ENCODE measurements at regions not wholly inside any gene's neighbourhood (a gene's known extent, or its start where the extent isn't known, plus 50 kb on each side); places are given as distances from the start of the nearest gene placed in this dataset.

DNA sequence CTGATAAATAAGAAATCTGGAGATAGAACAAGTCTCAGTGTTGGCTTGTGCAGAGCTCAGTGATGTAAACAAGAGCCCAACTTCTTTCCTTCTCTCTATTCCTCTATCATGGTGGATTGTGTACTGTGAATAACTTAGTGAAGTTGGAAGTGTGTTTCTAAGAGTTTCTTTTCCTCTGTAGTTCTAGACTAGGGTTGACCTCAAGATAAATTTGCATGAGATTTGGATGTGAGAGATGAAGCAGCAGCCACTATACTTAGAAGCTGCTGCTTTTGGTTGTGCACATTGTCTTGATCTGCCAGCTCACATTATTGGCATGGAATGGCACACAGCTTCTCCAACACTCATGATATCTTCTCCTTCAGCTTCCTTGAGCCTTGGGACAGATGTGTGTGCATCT lies 198.9 kb upstream of the ZP4 start:
- DNase-seq = no peak

- DNase-seq = no peak
Observed at GRCh38 chr1:238088560-238089290, 198.0 kb upstream of the ZP4 start.

DNA sequence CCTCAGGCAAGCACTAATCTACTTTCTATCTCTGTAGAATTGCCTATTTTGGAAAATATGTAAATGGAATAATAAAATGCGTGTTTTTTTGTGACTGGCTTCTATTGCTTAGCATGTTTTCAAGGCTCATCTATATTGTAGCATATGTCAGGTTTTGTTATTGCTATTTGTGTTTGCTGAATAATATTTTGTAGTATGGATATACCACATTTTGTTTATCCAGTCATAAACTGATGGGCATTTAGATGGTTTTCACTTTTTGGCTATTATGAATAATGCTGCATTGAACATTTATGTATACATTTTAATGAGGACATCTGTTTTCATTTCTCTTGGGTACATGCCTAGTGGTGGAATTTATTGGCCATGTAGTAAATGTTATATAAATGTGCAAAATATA lies 183.3 kb upstream of the ZP4 start:
- DNase-seq = no peak

GRCh38 chr1:238071061-238071460 lies 180.3 kb upstream of the ZP4 start:
- no peak for DNase-seq

GRCh38 chr1:238063454-238063853 lies 172.7 kb upstream of the ZP4 start:
- peak; percentile 57 for DNase-seq

GRCh38 chr1:238061967-238062613 lies 171.4 kb upstream of the ZP4 start:
- peak; percentile 62 for DNase-seq

DNA sequence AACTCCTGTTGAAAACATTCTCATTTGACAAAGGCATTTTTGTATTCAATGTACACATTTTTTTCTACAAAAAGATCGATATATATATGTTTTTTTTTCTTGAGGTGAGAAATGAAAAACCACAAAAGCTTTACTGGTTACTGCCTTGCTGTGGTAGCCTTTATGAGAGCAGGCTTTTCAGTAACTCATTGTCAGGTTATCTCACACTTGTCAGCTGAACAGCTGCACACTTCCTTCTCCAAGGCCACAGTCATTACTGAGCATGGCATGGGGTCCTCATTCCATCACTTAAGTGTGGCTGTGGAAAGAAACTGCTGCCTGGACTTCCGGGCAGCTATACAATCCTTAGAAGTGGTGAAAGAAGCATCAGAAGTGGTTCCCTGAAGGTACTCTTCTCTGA lies 169.3 kb upstream of the ZP4 start:
- no peak for DNase-seq

DNA sequence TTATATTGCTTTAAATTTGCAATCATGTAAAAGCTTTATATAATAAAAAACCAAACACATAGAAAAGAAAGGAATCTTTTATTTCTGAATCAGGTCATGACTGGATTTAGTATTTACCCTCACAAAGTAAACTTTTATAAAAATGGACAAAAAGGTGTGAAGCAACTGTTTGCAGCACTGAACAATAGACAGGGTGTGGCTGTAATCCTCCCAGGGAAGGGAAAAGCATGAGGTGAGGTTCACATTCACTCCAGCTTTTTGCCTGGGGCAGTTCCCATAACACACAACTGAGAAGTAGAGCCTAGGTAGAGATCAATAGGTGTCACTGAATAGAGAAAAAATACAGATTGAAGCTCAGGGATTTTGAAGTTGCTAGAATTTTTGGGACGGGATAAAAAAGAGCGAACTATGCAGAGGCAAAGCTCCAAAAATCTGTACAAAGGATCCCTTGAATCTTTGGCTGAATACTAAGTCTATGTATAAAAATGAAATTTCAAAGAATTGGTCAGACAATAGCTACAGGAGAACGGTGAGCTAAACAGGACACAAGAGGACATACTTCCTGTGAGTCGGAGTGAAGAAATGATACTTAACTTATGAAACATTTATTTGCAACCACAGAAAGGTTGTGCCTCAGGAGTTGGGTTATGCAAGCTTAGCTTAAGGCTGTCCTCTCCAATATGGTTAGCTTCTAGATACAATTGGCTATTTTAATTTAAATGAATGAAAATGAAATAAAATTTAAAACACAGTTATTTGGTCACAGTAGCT lies 162.0 kb upstream of the ZP4 start:
- DNase-seq = peak; percentile 27

- DNase-seq = no peak
Observed at GRCh38 chr1:238029126-238029525, 138.4 kb upstream of the ZP4 start.

GRCh38 chr1:238027366-238027765 lies 136.6 kb upstream of the ZP4 start:
- no peak for DNase-seq

DNA sequence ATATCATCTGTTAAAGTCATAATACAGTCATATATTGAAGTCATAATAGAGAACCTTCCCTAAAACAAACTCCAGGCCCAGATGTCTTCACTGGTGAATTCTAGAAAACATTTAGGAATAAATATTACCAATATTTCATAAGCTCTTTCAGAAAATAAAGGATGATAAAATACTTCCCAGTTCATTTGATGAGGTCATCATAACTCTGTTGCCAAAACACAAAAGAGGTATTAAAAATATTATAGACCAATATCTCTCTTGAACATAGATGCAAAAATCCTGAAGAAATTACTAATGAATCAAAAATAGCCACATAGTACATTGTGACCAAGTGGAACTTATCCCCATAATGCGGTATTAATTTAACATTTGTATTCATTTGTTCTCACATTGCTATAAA lies 132.4 kb upstream of the ZP4 start:
- DNase-seq = no peak

DNA sequence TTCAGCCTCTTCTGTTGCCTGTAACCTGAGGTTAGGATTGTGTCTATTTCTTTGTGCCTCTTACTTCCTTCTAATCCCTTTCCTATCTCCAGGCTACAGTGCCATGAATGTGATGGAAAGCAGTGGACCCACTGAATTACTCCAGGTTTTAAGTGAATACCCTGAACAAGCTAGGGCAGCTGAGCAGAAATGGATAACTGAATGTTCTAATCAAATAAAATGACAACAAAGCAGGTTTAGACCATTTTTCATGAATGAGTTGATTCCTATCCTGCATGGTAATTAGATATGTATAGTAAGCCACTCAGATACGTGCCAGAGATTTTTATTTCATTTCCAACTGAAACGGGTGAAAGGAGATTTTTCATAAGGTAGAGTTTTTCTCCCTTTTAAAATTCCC lies 127.5 kb upstream of the ZP4 start:
- no peak for DNase-seq

DNA sequence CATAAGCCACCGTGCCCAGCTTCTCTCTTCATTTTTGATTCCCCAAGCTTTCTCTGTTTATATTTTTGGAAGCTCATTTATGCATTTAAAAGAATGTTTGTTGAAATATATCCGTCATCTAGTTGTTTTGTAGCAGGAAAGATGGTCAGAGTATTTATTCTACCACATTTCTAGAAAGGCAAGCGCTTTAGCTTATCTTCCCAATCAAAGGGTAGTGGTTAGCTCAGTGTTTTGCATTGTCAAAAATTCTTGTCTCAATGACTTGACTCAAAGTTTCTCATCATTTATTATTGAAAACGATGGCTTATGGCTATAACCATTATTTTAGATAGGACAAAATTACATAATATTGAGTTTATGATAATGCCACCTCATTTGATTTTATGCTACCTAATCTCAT lies 116.1 kb upstream of the ZP4 start:
- no peak for DNase-seq

DNA sequence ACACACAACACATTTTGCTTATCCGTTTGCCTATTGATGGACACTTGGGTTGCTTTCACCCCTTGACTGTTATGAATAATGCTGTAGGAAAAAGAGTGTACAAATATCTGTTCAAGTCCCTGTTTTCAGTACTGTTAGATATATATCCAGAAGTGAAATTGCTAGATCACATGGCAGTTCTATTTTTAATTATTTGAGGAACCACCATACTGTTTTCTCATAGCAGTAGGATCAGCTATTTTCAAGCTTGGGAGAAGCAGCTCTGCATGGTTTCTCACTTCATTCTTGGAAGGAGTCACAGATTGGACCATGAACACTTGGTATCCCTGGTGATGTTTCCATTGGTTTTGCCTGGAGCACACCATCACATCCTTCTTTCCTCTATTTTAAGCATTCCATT lies 114.4 kb upstream of the ZP4 start:
- no peak for DNase-seq

DNA sequence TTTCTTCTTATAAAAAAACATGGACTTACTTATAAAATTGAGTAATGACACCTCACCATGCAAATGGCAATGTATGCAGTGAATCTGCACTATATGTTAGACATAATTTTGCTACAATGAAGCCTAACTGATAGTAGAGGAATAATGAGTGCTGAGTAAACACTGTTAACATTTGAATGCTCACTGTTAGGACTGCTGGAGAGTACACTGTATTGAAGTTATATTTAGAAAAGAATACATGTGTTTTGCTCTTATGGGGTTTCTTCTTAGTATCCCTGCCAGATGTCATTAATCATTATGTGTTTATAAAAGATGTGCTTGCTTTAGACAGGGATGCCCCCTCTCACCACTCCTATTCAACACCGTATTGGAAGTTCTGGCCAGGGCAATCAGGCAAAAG lies 111.1 kb upstream of the ZP4 start:
- no peak for DNase-seq

GRCh38 chr1:237999426-238000052 lies 108.8 kb upstream of the ZP4 start:
- DNase-seq = no peak

GRCh38 chr1:237998581-237998980 lies 107.9 kb upstream of the ZP4 start:
- DNase-seq = no peak

GRCh38 chr1:237983496-237983895 lies 92.8 kb upstream of the ZP4 start:
- DNase-seq = no peak

DNA sequence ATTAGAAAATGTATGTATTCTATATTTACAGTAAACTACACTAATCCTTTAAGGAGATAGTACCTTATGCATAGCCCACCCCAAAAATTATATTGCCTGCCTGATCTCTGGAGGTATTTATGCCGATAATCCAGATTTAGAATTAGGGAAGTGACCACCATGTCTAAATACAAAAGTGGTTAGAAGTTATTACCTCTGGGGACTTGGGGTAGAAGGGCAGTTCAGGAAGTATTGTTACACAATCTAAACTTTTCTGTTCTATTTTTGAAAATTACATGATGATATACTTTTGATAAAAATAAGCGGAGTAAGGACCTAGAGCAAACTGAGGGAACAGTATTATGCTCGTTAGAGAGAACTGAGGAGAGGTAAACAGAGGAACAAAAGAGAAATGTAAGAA lies 90.5 kb upstream of the ZP4 start:
- no peak for DNase-seq

DNA sequence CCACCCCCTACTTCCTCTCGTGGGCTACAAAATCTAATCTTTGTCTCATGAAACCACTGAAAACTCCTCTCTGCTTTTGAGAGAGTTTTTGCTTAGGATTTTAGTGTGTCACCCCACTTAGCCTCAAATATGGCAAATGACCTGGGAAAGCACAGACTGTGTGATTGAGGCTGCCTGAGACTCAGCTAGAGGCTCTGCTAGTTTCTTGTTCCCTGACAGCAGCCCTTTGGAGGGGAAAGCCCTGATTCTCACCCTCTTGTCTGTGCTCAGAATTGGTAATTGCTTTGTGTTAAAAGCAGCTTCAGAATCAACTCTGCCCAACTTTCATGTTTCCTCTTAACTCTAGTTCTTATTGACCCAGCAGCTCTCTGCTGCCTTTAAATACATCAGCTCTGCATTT lies 85.6 kb upstream of the ZP4 start:
- no peak for DNase-seq

GRCh38 chr1:237975903-237976302 lies 85.2 kb upstream of the ZP4 start:
- DNase-seq = no peak

GRCh38 chr1:237975376-237975775 lies 84.7 kb upstream of the ZP4 start:
- no peak for DNase-seq

GRCh38 chr1:237972186-237972585 lies 81.5 kb upstream of the ZP4 start:
- DNase-seq = no peak

All from fibroblast of skin of back (primary cell).